ENCODE measurements at regions not wholly inside any gene's neighbourhood (a gene's known extent, or its start where the extent isn't known, plus 50 kb on each side); places are given as distances from the start of the nearest gene placed in this dataset.

DNA sequence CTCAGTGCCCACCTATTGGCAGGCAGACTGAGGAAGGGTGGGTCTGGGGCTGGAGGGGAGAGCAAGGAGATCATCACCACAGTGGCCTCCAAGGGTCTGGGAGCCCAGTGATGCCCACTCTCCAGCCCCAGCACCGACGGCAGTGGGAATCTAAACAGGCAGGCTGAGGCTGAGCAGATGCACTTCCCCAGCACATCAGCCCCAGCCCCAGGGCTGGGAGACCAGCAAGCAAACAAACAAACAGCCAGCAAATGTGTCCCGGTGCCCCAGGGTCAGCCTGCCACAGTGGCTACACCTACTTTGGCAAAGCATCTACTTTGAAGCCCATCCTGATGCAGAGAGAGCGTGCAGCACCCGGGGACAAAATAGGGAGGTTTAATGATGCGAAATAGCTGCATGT is 216.3 kb upstream of the ZC3H12A start:
- H3K36me3 ChIP-seq (replicated peaks in 1 of 2; ENCODE audit: insufficient read depth in 1 of 2, low read depth in 2 of 2) = no peaks in the 10 kb centered on the region
- ATAC-seq = no peak

DNA sequence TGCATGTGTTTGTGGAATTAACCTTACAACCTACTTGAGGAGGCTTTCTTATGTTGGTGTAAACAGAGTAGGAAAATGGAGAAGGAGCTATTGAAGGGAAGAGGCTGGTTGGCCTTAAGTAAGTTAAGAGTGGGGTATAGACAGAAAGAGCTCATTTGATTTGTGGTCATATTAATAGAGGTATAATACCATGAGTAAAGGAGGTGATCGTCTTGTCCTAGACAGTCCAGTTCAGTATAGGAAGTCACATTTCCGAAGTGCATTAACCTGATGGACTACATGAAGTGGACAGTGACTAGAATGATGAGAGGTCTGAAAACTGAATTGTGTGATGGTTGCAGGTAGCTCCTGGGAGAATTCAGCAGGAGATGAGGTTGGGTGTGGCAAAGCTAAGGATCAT is 215.4 kb upstream of the ZC3H12A start:
- Histone ChIP-seq H3K4me1 (no peaks in the 10 kb centered on the region), H3K9me3 (no peaks in the 10 kb centered on the region), H3K4me3 (no peak overlapping the region), H3K27ac (no peak overlapping the region), H3K36me3 (replicated peaks in 1 of 2; ENCODE audit: insufficient read depth in 1 of 2, low read depth in 2 of 2) (no peaks in the 10 kb centered on the region), H3K27me3 (no peaks in the 10 kb centered on the region)
- DNase-seq (no peak), ATAC-seq (no peak)
- TF ChIP-seq POLR2A (IDR thresholded peaks at IDR 0.05) = no peak
- TF ChIP-seq, protein P1, sequence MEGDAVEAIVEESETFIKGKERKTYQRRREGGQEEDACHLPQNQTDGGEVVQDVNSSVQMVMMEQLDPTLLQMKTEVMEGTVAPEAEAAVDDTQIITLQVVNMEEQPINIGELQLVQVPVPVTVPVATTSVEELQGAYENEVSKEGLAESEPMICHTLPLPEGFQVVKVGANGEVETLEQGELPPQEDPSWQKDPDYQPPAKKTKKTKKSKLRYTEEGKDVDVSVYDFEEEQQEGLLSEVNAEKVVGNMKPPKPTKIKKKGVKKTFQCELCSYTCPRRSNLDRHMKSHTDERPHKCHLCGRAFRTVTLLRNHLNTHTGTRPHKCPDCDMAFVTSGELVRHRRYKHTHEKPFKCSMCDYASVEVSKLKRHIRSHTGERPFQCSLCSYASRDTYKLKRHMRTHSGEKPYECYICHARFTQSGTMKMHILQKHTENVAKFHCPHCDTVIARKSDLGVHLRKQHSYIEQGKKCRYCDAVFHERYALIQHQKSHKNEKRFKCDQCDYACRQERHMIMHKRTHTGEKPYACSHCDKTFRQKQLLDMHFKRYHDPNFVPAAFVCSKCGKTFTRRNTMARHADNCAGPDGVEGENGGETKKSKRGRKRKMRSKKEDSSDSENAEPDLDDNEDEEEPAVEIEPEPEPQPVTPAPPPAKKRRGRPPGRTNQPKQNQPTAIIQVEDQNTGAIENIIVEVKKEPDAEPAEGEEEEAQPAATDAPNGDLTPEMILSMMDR (IDR thresholded peaks at IDR 0.05) = no peak
- intact Hi-C loops (cut with DNase I) = no loop called here
- WGBS, 2 donors = 39 to 40% methylated on average over 2 of the region's 2 CpGs

More for the DNA sequence above, 216.3 kb upstream of the ZC3H12A start:
- DNase-seq = no peak
- intact Hi-C loops (cut with DNase I) = no loop called here
- H3K4me3 ChIP-seq = no peak overlapping the region
- WGBS, 2 donors = 14 to 26% methylated on average over 6 of the region's 6 CpGs
- no peaks in the 10 kb centered on the region for H3K27me3 ChIP-seq
- TF ChIP-seq, protein P1 (IDR thresholded peaks at IDR 0.05) = no peak
- TF ChIP-seq POLR2A (IDR thresholded peaks at IDR 0.05) = no peak
- no peaks in the 10 kb centered on the region for H3K9me3 ChIP-seq
- no peak overlapping the region for H3K27ac ChIP-seq
- H3K4me1 ChIP-seq = no peaks in the 10 kb centered on the region

DNA sequence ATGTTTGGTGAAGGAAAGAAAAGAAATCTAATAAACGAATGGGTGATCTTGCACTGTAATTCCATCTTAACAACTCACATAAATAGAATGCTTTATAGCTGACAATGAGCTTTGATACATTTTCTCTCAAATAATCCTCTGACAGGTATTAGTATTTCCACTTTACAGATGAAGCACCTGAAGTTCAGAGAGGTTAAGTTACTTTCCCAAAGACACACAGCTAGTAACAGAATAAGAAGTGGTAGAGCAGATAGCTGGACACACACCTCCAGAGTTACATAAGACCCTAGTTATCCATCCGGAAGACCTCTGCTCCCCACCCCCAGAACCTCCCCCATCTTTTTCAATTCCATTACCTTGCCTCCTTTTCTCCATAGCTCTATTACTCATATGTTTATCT is 213.3 kb upstream of the ZC3H12A start:
- no peaks in the 10 kb centered on the region for H3K27me3 ChIP-seq
- WGBS, 2 donors = 35 to 46% methylated on average over 2 of the region's 2 CpGs
- no peaks in the 10 kb centered on the region for H3K9me3 ChIP-seq

GRCh38 chr1:37262439-37263170 is 211.8 kb upstream of the ZC3H12A start:
- no peaks in the 10 kb centered on the region for H3K4me1 ChIP-seq
- no peak overlapping the region for H3K4me3 ChIP-seq
- 30 to 36% methylated on average over 6 of the region's 6 CpGs for WGBS, 2 donors
- DNase-seq = no peak
- H3K27me3 ChIP-seq = no peaks in the 10 kb centered on the region
- H3K9me3 ChIP-seq = no peaks in the 10 kb centered on the region
- intact Hi-C loops (cut with DNase I) = no loop called here
- H3K27ac ChIP-seq = no peak overlapping the region
- TF ChIP-seq POLR2A (IDR thresholded peaks at IDR 0.05) = no peak
- TF ChIP-seq, protein P1 (IDR thresholded peaks at IDR 0.05) = no peak
- no peak for ATAC-seq
- no peaks in the 10 kb centered on the region for H3K36me3 ChIP-seq (replicated peaks in 1 of 2; ENCODE audit: insufficient read depth in 1 of 2, low read depth in 2 of 2)

More for the DNA sequence above, 213.3 kb upstream of the ZC3H12A start:
- no peak for ATAC-seq
- no peak for DNase-seq
- Histone ChIP-seq H3K36me3 (replicated peaks in 1 of 2; ENCODE audit: insufficient read depth in 1 of 2, low read depth in 2 of 2) (no peaks in the 10 kb centered on the region), H3K4me1 (no peaks in the 10 kb centered on the region), H3K4me3 (no peak overlapping the region), H3K27ac (no peak overlapping the region)
- TF ChIP-seq POLR2A (IDR thresholded peaks at IDR 0.05) = no peak
- TF ChIP-seq, protein P1 (IDR thresholded peaks at IDR 0.05) = no peak
- intact Hi-C loops (cut with DNase I) = no loop called here

GRCh38 chr1:37265156-37265555 is 209.2 kb upstream of the ZC3H12A start:
- H3K9me3 ChIP-seq = no peaks in the 10 kb centered on the region
- DNase-seq (no peak), ATAC-seq (no peak)
- no peaks in the 10 kb centered on the region for H3K36me3 ChIP-seq (replicated peaks in 1 of 2; ENCODE audit: insufficient read depth in 1 of 2, low read depth in 2 of 2)
- intact Hi-C loops (cut with DNase I) = no loop called here
- no peaks in the 10 kb centered on the region for H3K27me3 ChIP-seq
- no peak overlapping the region for H3K27ac ChIP-seq
- no peak for TF ChIP-seq POLR2A (IDR thresholded peaks at IDR 0.05)
- TF ChIP-seq, protein P1 (IDR thresholded peaks at IDR 0.05) = no peak
- 80 to 95% methylated on average over 3 of the region's 3 CpGs for WGBS, 2 donors
- H3K4me3 ChIP-seq = no peak overlapping the region
- H3K4me1 ChIP-seq = no peaks in the 10 kb centered on the region

Measured in body of pancreas (tissue), 4 donors.